Esophagus squamous epithelium (tissue), 5 donors: ENCODE measurements at regions not wholly inside any gene's neighbourhood (a gene's known extent, or its start where the extent isn't known, plus 50 kb on each side); places are given as distances from the start of the nearest gene placed in this dataset.

Experiments
- DNase-seq: peaks from one replicate; lab custom pipeline; 2025; lab: John Stamatoyannopoulos, UW
- H3K27ac ChIP-seq, 4 donors: fragments of 200-600 bp; sonication (generic); one replicate each; pipeline ENCODE4 v1.5.1; 2016 to 2019; ENCODE audit warnings: mild to moderate bottlenecking in 1 of 4
- H3K27me3 ChIP-seq, 4 donors: fragments of 200-600 bp; sonication (generic); 1 replicate in 3 of 4; 2 replicates in 1 of 4; pipeline versions ENCODE4 v1.5.1 to v1.6.0; 2017 to 2021; ENCODE audit warnings: antibody characterized with exemption in 1 of 4
- H3K36me3 ChIP-seq, 3 donors: fragments of 200-600 bp; sonication (generic); one replicate each; pipeline ENCODE4 v1.5.1; 2016 to 2019
- H3K4me1 ChIP-seq, 3 donors: fragments of 200-600 bp; sonication (generic); one replicate each; pipeline ENCODE4 v1.5.1; 2017 to 2019
- H3K4me3 ChIP-seq, 4 donors: fragments of 200-600 bp; sonication (generic); 1 replicate in 3 of 4; 2 replicates in 1 of 4; pipeline ENCODE4 v1.5.1; 2016 to 2019; ENCODE audit warnings: mild to moderate bottlenecking in 2 of 4, moderate library complexity in 1 of 4
- H3K9me3 ChIP-seq, 3 donors: fragments of 200-600 bp; sonication (generic); one replicate each; pipeline ENCODE4 v1.5.1; 2016 to 2019
- CTCF ChIP-seq, 6 experiments: fragments of 450-650 bp in 4 of 6; fragments of 200-600 bp in 2 of 6; sonication (generic) in 2 of 6; IDR thresholded peaks; one replicate each; pipeline ENCODE4 v1.5.1; 2016 to 2019; ENCODE audit warnings: antibody characterized with exemption in 6 of 6, mild to moderate bottlenecking in 4 of 6, moderate library complexity in 4 of 6
- POLR2A ChIP-seq, 4 donors: fragments of 450-650 bp; IDR thresholded peaks; one replicate each; pipeline ENCODE4 v1.6.1; 2017; ENCODE audit warnings: antibody characterized with exemption in 4 of 4, mild to moderate bottlenecking in 4 of 4, moderate library complexity in 3 of 4
- WGBS, 2 donors: methylation state at CpG; one replicate each; pipeline ENCODE4 v1.1.5; 2018; 5-methylcytosine and 5-hydroxymethylcytosine counted together
- intact Hi-C: fragments of 100-400 bp; cut with DNase I; formaldehyde crosslinking; loops from one replicate; pipeline ENCODE4 v1.15.0; 2022
- donor health status: DM: yes; HTN: yes; CAD: no.

- intact Hi-C loops: no loop called here
- DNase-seq: no peak
- WGBS, 2 donors: 66 to 74% methylated on average over 9 of the region's 9 CpGs
- Histone ChIP-seq H3K4me3 (no peak overlapping the region), H3K4me1 (no peaks in the 10 kb centered on the region), H3K27ac (no peak overlapping the region), H3K36me3 (no peaks in the 10 kb centered on the region), H3K9me3 (peaks cover 0 to 24% (median 11%) of the 10 kb centered on the region in 3 donors), H3K27me3 (no peaks in the 10 kb centered on the region)
- no peak for TF ChIP-seq POLR2A (IDR thresholded peaks at IDR 0.05)
- TF ChIP-seq CTCF (IDR thresholded peaks at IDR 0.05): no peak
These were observed 665.5 kb upstream of the SOX11 start for GRCh38 chr2:5026571-5027234.

- intact Hi-C loops: no loop called here
- no peak for DNase-seq
- Histone ChIP-seq H3K27me3 (no peaks in the 10 kb centered on the region), H3K4me3 (no peak overlapping the region), H3K9me3 (peaks cover 0 to 5% (median 0%) of the 10 kb centered on the region in 3 donors), H3K36me3 (no peaks in the 10 kb centered on the region), H3K27ac (no peak overlapping the region), H3K4me1 (no peaks in the 10 kb centered on the region)
- WGBS, 2 donors: 75 to 81% methylated on average over 6 of the region's 6 CpGs
- TF ChIP-seq POLR2A (IDR thresholded peaks at IDR 0.05) (no peak), CTCF (IDR thresholded peaks at IDR 0.05) (no peak)
These were observed 657.1 kb upstream of the SOX11 start for GRCh38 chr2:5035057-5035488.

- 53 to 55% methylated on average over 4 of the region's 4 CpGs for WGBS, 2 donors
These were observed 655.9 kb upstream of the SOX11 start for GRCh38 chr2:5036256-5036655.

GRCh38 chr2:5039241-5039975, 652.8 kb upstream of the SOX11 start:
- no peak for DNase-seq
- no peak for TF ChIP-seq POLR2A (IDR thresholded peaks at IDR 0.05)
- Histone ChIP-seq H3K27me3 (no peaks in the 10 kb centered on the region), H3K36me3 (no peaks in the 10 kb centered on the region), H3K4me3 (no peak overlapping the region), H3K4me1 (no peaks in the 10 kb centered on the region), H3K27ac (no peak overlapping the region), H3K9me3 (peaks cover 0 to 5% (median 0%) of the 10 kb centered on the region in 3 donors)
- 61 to 77% methylated on average over 6 of the region's 6 CpGs for WGBS, 2 donors
- intact Hi-C loops: no loop called here

More at GRCh38 chr2:5036256-5036655, 655.9 kb upstream of the SOX11 start:
- Histone ChIP-seq H3K36me3 (no peaks in the 10 kb centered on the region), H3K4me3 (no peak overlapping the region), H3K27ac (no peak overlapping the region), H3K4me1 (no peaks in the 10 kb centered on the region), H3K27me3 (no peaks in the 10 kb centered on the region), H3K9me3 (peaks cover 0 to 5% (median 0%) of the 10 kb centered on the region in 3 donors)
- intact Hi-C loops: no loop called here
- DNase-seq: no peak
- TF ChIP-seq CTCF (IDR thresholded peaks at IDR 0.05) (no peak), POLR2A (IDR thresholded peaks at IDR 0.05) (no peak)

GRCh38 chr2:5040571-5040970, 651.6 kb upstream of the SOX11 start:
- Histone ChIP-seq H3K27me3 (no peaks in the 10 kb centered on the region), H3K27ac (no peak overlapping the region), H3K36me3 (no peaks in the 10 kb centered on the region), H3K4me3 (no peak overlapping the region), H3K9me3 (peaks cover 0 to 5% (median 0%) of the 10 kb centered on the region in 3 donors), H3K4me1 (no peaks in the 10 kb centered on the region)
- intact Hi-C loops: no loop called here
- no peak for TF ChIP-seq CTCF (IDR thresholded peaks at IDR 0.05)
- TF ChIP-seq POLR2A (IDR thresholded peaks at IDR 0.05): no peak
- 51 to 81% methylated on average over 3 of the region's 3 CpGs for WGBS, 2 donors
- DNase-seq: no peak
